GM12878 (cell line): ENCODE measurements at regions not wholly inside any gene's neighbourhood (a gene's known extent, or its start where the extent isn't known, plus 50 kb on each side); places are given as distances from the start of the nearest gene placed in this dataset.

Experiments
- ATAC-seq: fragments of 200-7000 bp; cut with Tn5 transposase; 3 replicates; pipeline ENCODE4 v1.9.1; 2020; ENCODE audit warnings: mild to moderate bottlenecking, moderate library complexity
- BruUV-seq: library from RNA; stranded (reverse); fragments of 400-500 nt; replicated peaks from 2 replicates; lab custom pipeline; 2021; lab: Mats Ljungman, UMichigan
- CTCF ChIA-PET: fragments of 300-600 bp; sonication (Branson Sonifier 250); formaldehyde crosslinking; extraction: SDS; loops from one replicate; lab custom pipeline; 2021; ENCODE audit warnings: inconsistent platforms; lab: Yijun Ruan, JAX
- POLR2A ChIA-PET: fragments of 350-600 bp; formaldehyde crosslinking; extraction: SDS; loops from one replicate; lab custom pipeline; 2021; ENCODE audit warnings: inconsistent platforms; lab: Charles Lee
- RAD21 ChIA-PET: fragments of 300-600 bp; sonication (Branson Sonifier 250); formaldehyde crosslinking; loops from one replicate; lab custom pipeline; 2023; ENCODE audit warnings: antibody characterized with exemption; ENCODE audit not compliant: unreplicated experiment; lab: Charles Lee
- SMC1A ChIA-PET: fragments of 300-600 bp; sonication (Branson Sonifier 250); formaldehyde crosslinking; loops from one replicate; lab custom pipeline; 2023; ENCODE audit not compliant: unreplicated experiment, uncharacterized antibody; lab: Charles Lee
- DNase-seq: peaks from one replicate; pipeline ENCODE4 v3.0.0-alpha.2; 2011; ENCODE audit warnings: low read depth, low spot score
- FAIRE-seq: peaks from 3 replicates; lab custom pipeline; 2011; peaks lifted over from hg19 to GRCh38; lab: Jason Lieb, UNC
- H2AFZ ChIP-seq: 2 replicates; pipeline ENCODE4 v1.6.0; 2011; ENCODE audit warnings: low read depth, low read length, control low read depth; ENCODE audit not compliant: control insufficient read depth
- H3K27ac ChIP-seq: 2 replicates; pipeline ENCODE4 v1.5.1; 2011; ENCODE audit warnings: control low read depth; ENCODE audit not compliant: control insufficient read depth, insufficient read depth
- H3K27me3 ChIP-seq, 2 experiments: replicated peaks in 1 of 2; 2 replicates each; pipeline versions ENCODE4 v1.6.0 to v1.6.1; 2011; ENCODE audit warnings: low read length in 1 of 2; ENCODE audit not compliant: control insufficient read depth in 2 of 2, insufficient read depth in 2 of 2
- H3K36me3 ChIP-seq, 2 experiments: 2 replicates each; pipeline ENCODE4 v1.5.1; 2011; ENCODE audit warnings: low read length in 1 of 2; ENCODE audit not compliant: control insufficient read depth in 2 of 2, insufficient read depth in 2 of 2
- H3K4me1 ChIP-seq: 2 replicates; pipeline ENCODE4 v1.6.1; 2011; ENCODE audit warnings: mild to moderate bottlenecking, low read length, moderate library complexity, mixed read lengths; ENCODE audit not compliant: control insufficient read depth, insufficient read depth
- H3K4me2 ChIP-seq: 2 replicates; pipeline ENCODE4 v1.6.0; 2011; ENCODE audit warnings: control low read depth; ENCODE audit not compliant: control insufficient read depth, insufficient read depth
- H3K4me3 ChIP-seq: fragments of 200-600 bp; sonication (generic); 2 replicates; pipeline ENCODE4 v1.5.1; 2016
- H3K79me2 ChIP-seq: 2 replicates; pipeline ENCODE4 v1.6.0; 2011; ENCODE audit warnings: low read length; ENCODE audit not compliant: control insufficient read depth, insufficient read depth
- H3K9ac ChIP-seq: 2 replicates; pipeline ENCODE4 v1.8.0; 2011; ENCODE audit warnings: low read length, control low read depth, mixed read lengths; ENCODE audit not compliant: control insufficient read depth, insufficient read depth
- H3K9me3 ChIP-seq: replicated peaks from 3 replicates; pipeline ENCODE4 v1.5.1; 2011; ENCODE audit warnings: mild to moderate bottlenecking, low read length; ENCODE audit not compliant: control insufficient read depth, insufficient read depth
- H4K20me1 ChIP-seq: 2 replicates; pipeline ENCODE4 v1.6.0; 2011; ENCODE audit not compliant: control insufficient read depth, insufficient read depth
- SIN3A ChIP-seq: IDR thresholded peaks from 2 replicates; pipeline ENCODE4 v1.6.1; 2012; ENCODE audit warnings: low read depth, low read length, improper control_type of control experiment
- STAT3 ChIP-seq: IDR thresholded peaks from 2 replicates; pipeline ENCODE4 v1.6.1; 2011; ENCODE audit warnings: low read depth, low read length, improper control_type of control experiment
- WRNIP1 ChIP-seq: IDR thresholded peaks from 2 replicates; pipeline ENCODE4 v1.6.1; 2011; ENCODE audit warnings: low read depth, low read length, improper control_type of control experiment, borderline replicate concordance
- WGBS: methylation state at CpG from one replicate; pipeline ENCODE4 v1.1.6; 2016; ENCODE audit warnings: low lambda C conversion rate; ENCODE audit not compliant: insufficient replicate concordance, insufficient coverage; ENCODE audit errors: missing lambda C conversion rate; 5-methylcytosine and 5-hydroxymethylcytosine counted together
- in situ Hi-C: fragments of 300-500 bp; cut with MboI; formaldehyde crosslinking; loops from 9 replicates; pipeline ENCODE4 v1.14.3; 2018; ENCODE audit warnings: mixed read lengths
- intact Hi-C: fragments of 100-400 bp; cut with micrococcal nuclease; formaldehyde crosslinking; loops from one replicate; pipeline ENCODE4 v1.14.2; 2022; ENCODE audit not compliant: unreplicated experiment
- TF ChIP-seq, protein P1 (sequence below): fragments of 450-650 bp; formaldehyde crosslinking; IDR thresholded peaks from 2 replicates; pipeline ENCODE4 v1.4.0; 2020; ENCODE audit warnings: mild to moderate bottlenecking, moderate library complexity

DNA sequence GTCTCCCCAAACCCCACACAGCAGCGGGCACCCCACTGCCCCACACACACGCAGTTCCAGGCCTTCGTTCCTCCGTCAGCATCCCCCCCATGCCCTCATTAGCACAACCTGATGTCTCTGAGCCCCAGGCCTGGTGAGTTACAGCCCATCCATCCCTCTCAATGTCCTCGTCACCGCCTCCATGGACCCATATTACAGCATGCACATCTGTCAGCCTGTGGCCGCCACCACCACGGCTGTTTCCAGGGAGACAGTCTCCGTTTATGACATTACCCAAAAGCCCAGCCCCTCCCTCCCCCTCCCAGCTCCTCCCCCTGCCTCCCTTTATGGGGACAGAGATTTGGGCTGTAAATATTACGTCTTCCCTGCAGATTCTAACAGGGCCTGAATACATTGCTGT lies 143.1 kb upstream of the LINGO1 start:
- no peak for DNase-seq
- POLR2A ChIA-PET = no interaction called here
- WGBS = 16% methylated on average over 9 of the region's 10 CpGs
- Histone ChIP-seq H2AFZ (no peak overlapping the region), H4K20me1 (no peaks in the 10 kb centered on the region), H3K27ac (no peak overlapping the region), H3K9ac (no peak overlapping the region), H3K27me3 (no peaks in the 10 kb centered on the region; a peak in 2 of 4 replicates), H3K4me2 (no peak overlapping the region), H3K79me2 (no peaks in the 10 kb centered on the region), H3K9me3 (no peaks in the 10 kb centered on the region; the same call in 2 of the 3 replicates), H3K36me3 (no peaks in the 10 kb centered on the region), H3K4me3 (no peak overlapping the region), H3K4me1 (no peaks in the 10 kb centered on the region)
- intact Hi-C loops (no loop called here), in situ Hi-C loops (no loop called here)
- FAIRE-seq = no peak
- no TSS peak for BruUV-seq
- TF ChIP-seq, protein P1, sequence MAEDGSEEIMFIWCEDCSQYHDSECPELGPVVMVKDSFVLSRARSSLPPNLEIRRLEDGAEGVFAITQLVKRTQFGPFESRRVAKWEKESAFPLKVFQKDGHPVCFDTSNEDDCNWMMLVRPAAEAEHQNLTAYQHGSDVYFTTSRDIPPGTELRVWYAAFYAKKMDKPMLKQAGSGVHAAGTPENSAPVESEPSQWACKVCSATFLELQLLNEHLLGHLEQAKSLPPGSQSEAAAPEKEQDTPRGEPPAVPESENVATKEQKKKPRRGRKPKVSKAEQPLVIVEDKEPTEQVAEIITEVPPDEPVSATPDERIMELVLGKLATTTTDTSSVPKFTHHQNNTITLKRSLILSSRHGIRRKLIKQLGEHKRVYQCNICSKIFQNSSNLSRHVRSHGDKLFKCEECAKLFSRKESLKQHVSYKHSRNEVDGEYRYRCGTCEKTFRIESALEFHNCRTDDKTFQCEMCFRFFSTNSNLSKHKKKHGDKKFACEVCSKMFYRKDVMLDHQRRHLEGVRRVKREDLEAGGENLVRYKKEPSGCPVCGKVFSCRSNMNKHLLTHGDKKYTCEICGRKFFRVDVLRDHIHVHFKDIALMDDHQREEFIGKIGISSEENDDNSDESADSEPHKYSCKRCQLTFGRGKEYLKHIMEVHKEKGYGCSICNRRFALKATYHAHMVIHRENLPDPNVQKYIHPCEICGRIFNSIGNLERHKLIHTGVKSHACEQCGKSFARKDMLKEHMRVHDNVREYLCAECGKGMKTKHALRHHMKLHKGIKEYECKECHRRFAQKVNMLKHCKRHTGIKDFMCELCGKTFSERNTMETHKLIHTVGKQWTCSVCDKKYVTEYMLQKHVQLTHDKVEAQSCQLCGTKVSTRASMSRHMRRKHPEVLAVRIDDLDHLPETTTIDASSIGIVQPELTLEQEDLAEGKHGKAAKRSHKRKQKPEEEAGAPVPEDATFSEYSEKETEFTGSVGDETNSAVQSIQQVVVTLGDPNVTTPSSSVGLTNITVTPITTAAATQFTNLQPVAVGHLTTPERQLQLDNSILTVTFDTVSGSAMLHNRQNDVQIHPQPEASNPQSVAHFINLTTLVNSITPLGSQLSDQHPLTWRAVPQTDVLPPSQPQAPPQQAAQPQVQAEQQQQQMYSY (CRISPR knock-in tag) = no peak
- TF ChIP-seq WRNIP1 (no peak), SIN3A (no peak), STAT3 (no peak)
- CTCF ChIA-PET = interaction anchor here (2.1 kb wide), 1 partner anchor 9 kb away, joined by 6 read pairs; no protein-coding TSS in a partner anchor
- RAD21 ChIA-PET = no interaction called here
- SMC1A ChIA-PET = no interaction called here
- ATAC-seq = no peak
